BLaER1 treated with 17β-estradiol and CSF1 and Interleukin-3, amounts not matched to agents 10 nM and 100 nM (cell line): ENCODE measurements at regions not wholly inside any gene's neighbourhood (a gene's known extent, or its start where the extent isn't known, plus 50 kb on each side); places are given as distances from the start of the nearest gene placed in this dataset.
A peak's percentile ranks its signal among the peaks of the same experiment; 100 is the strongest.
"Not testable (repeated sequence)": the region's sequence is repeated elsewhere in the genome, so short reads cannot be mapped to it uniquely, and the experiment has no call there.

Source experiments
- H3K27ac ChIP-seq, 11 experiments: shearing (Covaris generic); formaldehyde crosslinking; 2 replicates each; pipeline ENCODE4 v1.8.1; 2022
- H3K27me3 ChIP-seq, 11 experiments: shearing (Covaris generic); formaldehyde crosslinking; 2 replicates each; pipeline ENCODE4 v1.8.1; 2022
- H3K36me3 ChIP-seq, 11 experiments: shearing (Covaris generic); formaldehyde crosslinking; 2 replicates each; pipeline ENCODE4 v1.8.1; 2022
- H3K4me1 ChIP-seq, 10 experiments: shearing (Covaris generic); formaldehyde crosslinking; 2 replicates each; pipeline ENCODE4 v1.8.1; 2022
- H3K4me2 ChIP-seq, 11 experiments: shearing (Covaris generic); formaldehyde crosslinking; 2 replicates each; pipeline ENCODE4 v1.8.1; 2022
- H3K4me3 ChIP-seq, 10 experiments: shearing (Covaris generic); formaldehyde crosslinking; 2 replicates each; pipeline ENCODE4 v1.8.1; 2022
- H3K9ac ChIP-seq, 11 experiments: shearing (Covaris generic); formaldehyde crosslinking; 2 replicates each; pipeline ENCODE4 v1.8.1; 2022
- H3K9me3 ChIP-seq, 11 experiments: shearing (Covaris generic); formaldehyde crosslinking; replicated peaks in 1 of 11; 2 replicates each; pipeline ENCODE4 v1.8.1; 2022
- H4K20me1 ChIP-seq, 11 experiments: shearing (Covaris generic); formaldehyde crosslinking; 2 replicates each; pipeline ENCODE4 v1.8.1; 2022
- Cebpa-rat ChIP-seq, 11 experiments: shearing (Covaris generic); IDR thresholded peaks; 2 replicates each; pipeline ENCODE4 v1.8.1; 2022

- no peak overlapping the region for H3K4me2 ChIP-seq
- H4K20me1 ChIP-seq, result no peaks in the 10 kb centered on the region
- H3K27ac ChIP-seq, result no peak overlapping the region
- no peak for TF ChIP-seq Cebpa-rat (IDR thresholded peaks at IDR 0.05)
- H3K36me3 ChIP-seq, result no peaks in the 10 kb centered on the region
- H3K9ac ChIP-seq, result no peak overlapping the region
- peaks cover 9 to 17% (median 14%) of the 10 kb centered on the region in 10 experiments; a peak in 19 of 20 replicates for H3K4me1 ChIP-seq
- no peaks in the 10 kb centered on the region for H3K9me3 ChIP-seq
- H3K4me3 ChIP-seq, result no peak overlapping the region
- no peaks in the 10 kb centered on the region for H3K27me3 ChIP-seq
These were observed 146.3 kb upstream of the NRG3 start for GRCh38 chr10:81728692-81729091.

GRCh38 chr10:81730891-81731290 lies 144.1 kb upstream of the NRG3 start:
- Histone ChIP-seq H3K4me2 (no peak overlapping the region), H3K9ac (no peak overlapping the region), H3K36me3 (no peaks in the 10 kb centered on the region), H3K9me3 (peaks cover 0 to 9% (median 0%) of the 10 kb centered on the region in 11 experiments; a peak in 2 of 22 replicates), H3K4me3 (no peak overlapping the region), H3K4me1 (no peaks in the 10 kb centered on the region), H3K27me3 (no peaks in the 10 kb centered on the region), H4K20me1 (no peaks in the 10 kb centered on the region), H3K27ac (no peak overlapping the region)
- no peak for TF ChIP-seq Cebpa-rat (IDR thresholded peaks at IDR 0.05)

- H3K36me3 ChIP-seq, result no peaks in the 10 kb centered on the region
- TF ChIP-seq Cebpa-rat (IDR thresholded peaks at IDR 0.05), result no peak
These were observed 141.5 kb upstream of the NRG3 start for GRCh38 chr10:81733542-81733941.

GRCh38 chr10:81735167-81735566 lies 139.8 kb upstream of the NRG3 start:
- H3K9me3 ChIP-seq, H3K4me2 ChIP-seq, H4K20me1 ChIP-seq, H3K4me3 ChIP-seq, H3K9ac ChIP-seq, H3K4me1 ChIP-seq, H3K27me3 ChIP-seq, H3K36me3 ChIP-seq, H3K27ac ChIP-seq: not testable (repeated sequence)

More at GRCh38 chr10:81733542-81733941, 141.5 kb upstream of the NRG3 start:
- H3K27me3 ChIP-seq, result no peaks in the 10 kb centered on the region
- no peaks in the 10 kb centered on the region for H3K4me1 ChIP-seq
- H3K9ac ChIP-seq, result no peak overlapping the region
- no peaks in the 10 kb centered on the region for H4K20me1 ChIP-seq
- peaks cover 0 to 9% (median 0%) of the 10 kb centered on the region in 11 experiments; a peak in 2 of 22 replicates for H3K9me3 ChIP-seq
- H3K27ac ChIP-seq, result no peak overlapping the region
- no peak overlapping the region for H3K4me3 ChIP-seq
- H3K4me2 ChIP-seq, result no peak overlapping the region

GRCh38 chr10:81759111-81759510 lies 115.9 kb upstream of the NRG3 start:
- H3K4me1 ChIP-seq, result no peaks in the 10 kb centered on the region
- H3K4me3 ChIP-seq, result no peak overlapping the region
- no peak overlapping the region for H3K4me2 ChIP-seq
- no peak overlapping the region for H3K27ac ChIP-seq
- no peaks in the 10 kb centered on the region for H4K20me1 ChIP-seq
- no peaks in the 10 kb centered on the region for H3K27me3 ChIP-seq
- no peak overlapping the region for H3K9ac ChIP-seq
- H3K9me3 ChIP-seq, result no peaks in the 10 kb centered on the region
- TF ChIP-seq Cebpa-rat (IDR thresholded peaks at IDR 0.05), result no peak
- H3K36me3 ChIP-seq, result no peaks in the 10 kb centered on the region

GRCh38 chr10:81784111-81784597 lies 90.8 kb upstream of the NRG3 start:
- H3K4me2 ChIP-seq, result no peak overlapping the region
- no peaks in the 10 kb centered on the region for H3K4me1 ChIP-seq
- no peaks in the 10 kb centered on the region for H4K20me1 ChIP-seq
- H3K27me3 ChIP-seq, result no peaks in the 10 kb centered on the region
- TF ChIP-seq Cebpa-rat (IDR thresholded peaks at IDR 0.05), result no peak
- H3K4me3 ChIP-seq, result no peak overlapping the region
- no peak overlapping the region for H3K9ac ChIP-seq
- H3K9me3 ChIP-seq, result peaks cover 19 to 32% (median 23%) of the 10 kb centered on the region in 11 experiments
- no peak overlapping the region for H3K27ac ChIP-seq
- H3K36me3 ChIP-seq, result no peaks in the 10 kb centered on the region

GRCh38 chr10:81792729-81793128 lies 82.3 kb upstream of the NRG3 start:
- H3K4me1 ChIP-seq, result no peaks in the 10 kb centered on the region
- H3K36me3 ChIP-seq, result no peaks in the 10 kb centered on the region
- H3K4me3 ChIP-seq, result no peak overlapping the region
- no peaks in the 10 kb centered on the region for H3K9me3 ChIP-seq
- no peak overlapping the region for H3K4me2 ChIP-seq
- H3K27me3 ChIP-seq, result no peaks in the 10 kb centered on the region
- no peak overlapping the region for H3K9ac ChIP-seq
- H3K27ac ChIP-seq, result no peak overlapping the region
- TF ChIP-seq Cebpa-rat (IDR thresholded peaks at IDR 0.05), result peak in 1 of 11 experiments; percentile 59; a peak in 1 of 22 replicates
- H4K20me1 ChIP-seq, result no peaks in the 10 kb centered on the region

DNA sequence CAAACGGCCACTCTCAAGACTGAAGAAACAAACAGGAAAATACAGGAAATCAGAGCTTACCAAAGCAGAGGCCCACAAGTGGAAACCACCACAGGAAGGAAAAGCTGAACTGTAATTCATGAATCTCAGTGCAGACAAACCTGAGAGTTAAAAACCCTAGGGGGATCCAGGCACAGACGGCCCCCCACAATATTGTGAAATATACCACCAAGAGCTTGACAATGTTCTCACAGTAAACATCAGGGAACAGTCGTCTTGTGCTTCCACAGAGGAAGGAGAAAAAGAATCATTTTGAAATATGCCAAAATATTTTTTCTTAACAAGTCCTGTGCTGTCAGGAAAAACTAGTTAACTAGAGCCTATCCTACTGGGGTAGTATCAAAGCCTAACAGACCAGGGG lies 68.2 kb upstream of the NRG3 start:
- Histone ChIP-seq H3K4me3 (peak overlapping the region in 1 of 10 experiments; percentile 20; a peak in 2 of 20 replicates), H4K20me1 (no peaks in the 10 kb centered on the region), H3K27ac (peak overlapping the region in 8 of 11 experiments; percentile 24 to 73 (median 68); a peak in 15 of 22 replicates), H3K9ac (peak overlapping the region in 4 of 11 experiments; percentile 13 to 45 (median 38); a peak in 5 of 22 replicates), H3K36me3 (no peaks in the 10 kb centered on the region), H3K27me3 (no peaks in the 10 kb centered on the region), H3K9me3 (peaks cover 23 to 54% (median 42%) of the 10 kb centered on the region in 11 experiments), H3K4me2 (peak overlapping the region in 9 of 11 experiments; percentile 19 to 66 (median 43); a peak in 15 of 22 replicates), H3K4me1 (peaks cover 0 to 33% (median 11%) of the 10 kb centered on the region in 10 experiments; a peak in 12 of 20 replicates)
- peak in 4 of 11 experiments; percentile 51 to 69 (median 60); a peak in 8 of 22 replicates for TF ChIP-seq Cebpa-rat (IDR thresholded peaks at IDR 0.05)

DNA sequence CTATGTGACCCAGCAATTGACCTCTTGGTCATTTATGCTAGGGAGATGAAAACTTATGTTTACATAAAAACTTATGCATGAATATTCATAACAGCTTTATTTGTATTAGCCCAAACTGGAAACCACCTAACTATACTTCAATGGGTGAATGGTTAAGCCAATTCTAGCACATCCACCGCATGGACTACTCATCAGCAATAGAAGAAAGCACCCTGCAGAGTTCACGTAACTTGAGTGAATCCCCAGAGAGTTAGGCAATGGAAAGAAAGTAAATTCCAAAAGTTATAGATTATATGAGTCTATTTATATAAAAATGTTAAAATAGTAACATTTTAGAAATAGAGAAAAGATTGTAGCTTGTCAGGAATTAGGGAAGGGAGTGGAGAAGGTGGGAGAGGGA lies 60.2 kb upstream of the NRG3 start:
- Histone ChIP-seq H4K20me1 (no peaks in the 10 kb centered on the region), H3K4me2 (no peak overlapping the region), H3K36me3 (no peaks in the 10 kb centered on the region), H3K9ac (no peak overlapping the region), H3K27ac (no peak overlapping the region), H3K4me3 (no peak overlapping the region), H3K27me3 (no peaks in the 10 kb centered on the region), H3K9me3 (peaks cover 8 to 19% (median 15%) of the 10 kb centered on the region in 11 experiments; a peak in 20 of 22 replicates), H3K4me1 (no peaks in the 10 kb centered on the region)
- TF ChIP-seq Cebpa-rat (IDR thresholded peaks at IDR 0.05), result no peak

- no peak overlapping the region for H3K4me3 ChIP-seq
- no peaks in the 10 kb centered on the region for H4K20me1 ChIP-seq
- H3K9ac ChIP-seq, result no peak overlapping the region
- H3K4me2 ChIP-seq, result no peak overlapping the region
- TF ChIP-seq Cebpa-rat (IDR thresholded peaks at IDR 0.05), result no peak
- H3K27ac ChIP-seq, result no peak overlapping the region
- no peaks in the 10 kb centered on the region for H3K27me3 ChIP-seq
- H3K36me3 ChIP-seq, result no peaks in the 10 kb centered on the region
- H3K9me3 ChIP-seq, result no peaks in the 10 kb centered on the region
- H3K4me1 ChIP-seq, result no peaks in the 10 kb centered on the region
These were observed 57.3 kb upstream of the NRG3 start for GRCh38 chr10:81817596-81818170.
